ENCODE measurements at regions not wholly inside any gene's neighbourhood (a gene's known extent, or its start where the extent isn't known, plus 50 kb on each side); places are given as distances from the start of the nearest gene placed in this dataset.

GRCh38 chr2:139925903-139926302 lies 1145.7 kb upstream of the NXPH2 start:
- no peak for DNase-seq

DNA sequence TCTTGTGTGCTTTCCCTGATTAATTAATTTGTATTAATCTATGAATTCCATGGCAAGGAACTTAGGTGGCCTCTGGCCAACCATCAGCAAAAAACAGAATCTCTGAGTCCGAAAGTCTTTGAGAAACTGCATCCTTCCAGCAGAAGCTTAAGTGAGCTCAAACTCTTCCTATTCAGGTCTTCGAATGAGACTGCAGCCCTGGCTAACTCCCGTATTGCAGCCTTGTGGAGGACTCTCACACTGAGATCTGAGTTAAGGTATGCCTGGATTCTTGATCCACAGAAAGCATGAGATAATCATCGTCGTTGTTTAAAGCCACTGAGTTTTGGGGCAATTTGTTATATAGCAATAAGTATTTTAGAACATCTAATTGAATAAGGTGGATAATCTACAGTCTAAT lies 1143.9 kb upstream of the NXPH2 start:
- DNase-seq: no peak

- no peak for DNase-seq
These were observed 1138.8 kb upstream of the NXPH2 start for GRCh38 chr2:139918982-139919381.

- no peak for DNase-seq
These were observed 1137.6 kb upstream of the NXPH2 start for GRCh38 chr2:139917690-139918384.

GRCh38 chr2:139916822-139917221 lies 1136.6 kb upstream of the NXPH2 start:
- no peak for DNase-seq

GRCh38 chr2:139911160-139911559 lies 1131.0 kb upstream of the NXPH2 start:
- no peak for DNase-seq

- no peak for DNase-seq
These were observed 1128.9 kb upstream of the NXPH2 start for GRCh38 chr2:139909136-139909535.

GRCh38 chr2:139905624-139906023 lies 1125.4 kb upstream of the NXPH2 start:
- DNase-seq: no peak

GRCh38 chr2:139891636-139892035 lies 1111.4 kb upstream of the NXPH2 start:
- no peak for DNase-seq

GRCh38 chr2:139885921-139886498 lies 1105.8 kb upstream of the NXPH2 start:
- no peak for DNase-seq

DNA sequence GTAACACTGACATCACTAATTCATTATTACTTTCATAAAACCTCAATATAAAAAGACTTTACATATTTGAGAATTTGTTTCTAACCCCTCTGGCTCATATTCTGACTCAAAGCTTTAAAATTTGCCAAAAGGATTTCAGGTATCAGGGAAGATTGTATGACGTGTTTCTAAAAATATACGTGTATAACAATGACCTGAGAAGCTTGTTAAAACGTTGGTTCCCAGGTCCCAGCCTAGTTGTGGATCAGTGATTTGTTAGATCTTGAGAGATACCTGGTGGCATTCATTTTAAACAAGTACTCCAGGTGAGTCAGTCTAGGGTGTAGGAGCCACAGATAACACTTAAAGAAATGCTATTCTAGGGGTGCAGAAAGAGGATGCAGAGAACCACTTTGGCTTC lies 1096.8 kb upstream of the NXPH2 start:
- no peak for DNase-seq

GRCh38 chr2:139876321-139876720 lies 1096.1 kb upstream of the NXPH2 start:
- DNase-seq: no peak

- no peak for DNase-seq
These were observed 1092.3 kb upstream of the NXPH2 start for GRCh38 chr2:139872503-139872902.

- DNase-seq: no peak
These were observed 1091.8 kb upstream of the NXPH2 start for GRCh38 chr2:139872032-139872431.

GRCh38 chr2:139867601-139868226 lies 1087.5 kb upstream of the NXPH2 start:
- no peak for DNase-seq

DNA sequence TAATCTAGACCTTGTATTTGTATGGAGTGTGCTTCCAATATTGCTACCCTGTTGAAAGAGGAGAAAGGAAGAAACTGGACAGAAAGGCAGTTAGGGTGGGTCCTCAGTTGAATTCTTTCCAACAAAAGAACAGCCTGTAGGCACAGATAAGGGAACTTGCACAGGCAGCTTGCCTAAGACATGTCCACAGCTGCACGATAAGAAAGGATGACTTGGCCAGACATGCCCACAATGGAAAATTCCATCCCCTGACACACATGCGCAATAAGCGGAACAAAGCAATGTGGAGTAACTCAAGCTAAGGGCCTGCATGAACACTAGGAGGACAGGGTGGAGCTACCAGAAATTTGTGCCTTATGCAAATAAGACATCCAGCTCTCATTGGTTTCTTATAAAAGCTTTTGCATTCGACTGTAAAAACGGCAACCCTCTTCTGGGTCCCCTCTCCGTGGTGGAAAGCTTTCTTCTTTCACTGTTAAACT lies 1084.7 kb upstream of the NXPH2 start:
- DNase-seq: no peak

DNA sequence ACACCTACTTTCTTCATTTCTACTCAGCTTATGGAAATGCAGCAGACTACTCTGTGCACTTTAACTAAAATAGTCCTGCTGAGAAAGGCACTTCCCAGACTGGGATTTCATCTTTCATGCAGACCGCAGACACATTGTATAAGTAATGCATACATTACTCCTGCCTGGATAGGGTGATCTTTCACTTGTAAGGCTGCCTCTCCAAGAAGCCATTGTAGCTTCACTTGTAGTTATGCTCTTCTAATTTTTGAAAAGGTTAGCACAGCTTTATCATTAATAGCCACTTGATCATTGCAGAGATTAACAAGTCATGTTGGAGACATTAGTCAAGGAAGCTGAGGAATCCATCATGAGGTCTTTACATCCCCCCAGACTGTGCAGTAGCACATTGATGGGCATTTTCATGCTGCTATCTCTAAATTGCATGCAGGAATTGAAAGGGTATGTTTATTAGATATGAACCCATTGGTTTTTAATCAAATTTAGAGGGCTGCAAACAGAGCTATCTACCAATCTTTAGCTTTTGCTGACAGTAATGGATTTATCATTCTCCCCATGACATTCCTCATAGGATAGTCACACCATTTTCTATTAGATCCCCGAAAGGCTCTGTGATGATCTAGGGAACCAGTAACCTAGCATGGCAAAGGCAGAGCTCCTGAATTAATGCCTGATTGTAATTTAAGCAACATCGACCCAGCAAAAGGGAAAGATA lies 1074.7 kb upstream of the NXPH2 start:
- no peak for DNase-seq

GRCh38 chr2:139850254-139850890 lies 1070.2 kb upstream of the NXPH2 start:
- DNase-seq: no peak

DNA sequence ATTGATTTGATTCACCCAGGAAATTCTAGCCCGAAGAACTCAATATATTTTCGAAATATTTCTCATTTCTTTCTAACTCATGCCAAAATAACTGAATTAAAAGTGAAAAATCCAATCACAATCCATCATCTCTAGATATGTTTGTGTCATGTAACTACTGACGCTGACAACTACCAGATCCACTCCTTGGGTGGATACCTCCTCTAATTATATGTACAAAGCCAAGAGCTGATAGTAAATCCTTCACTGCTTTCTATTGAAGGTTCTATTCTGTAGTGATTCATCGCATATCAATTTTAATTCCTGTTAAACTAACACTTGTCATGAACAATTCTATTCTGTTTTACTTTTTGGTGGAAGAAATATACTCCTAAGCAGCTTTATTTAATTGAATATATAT lies 1056.6 kb upstream of the NXPH2 start:
- DNase-seq: no peak

DNA sequence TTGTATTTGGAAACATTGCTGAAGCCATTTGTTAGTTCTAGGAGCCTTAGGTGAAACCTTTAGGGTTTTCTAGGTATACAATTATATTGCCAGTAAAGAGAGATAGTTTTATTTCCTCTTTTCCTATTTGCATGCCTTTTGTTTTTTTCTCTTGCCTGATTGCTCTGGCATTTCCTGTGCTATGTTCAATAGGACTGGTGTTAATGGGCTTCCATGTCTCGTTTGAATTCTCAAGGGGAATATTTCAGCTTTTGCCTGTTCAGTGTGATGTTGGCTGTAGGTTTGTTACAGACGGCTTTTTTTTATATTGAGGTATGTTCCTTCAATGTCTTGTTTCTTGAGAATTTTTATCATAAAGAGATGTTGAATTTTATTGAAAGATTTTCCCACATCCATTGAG lies 1054.9 kb upstream of the NXPH2 start:
- no peak for DNase-seq

GRCh38 chr2:139828011-139828410 lies 1047.8 kb upstream of the NXPH2 start:
- DNase-seq: no peak

GRCh38 chr2:139825726-139826125 lies 1045.5 kb upstream of the NXPH2 start:
- no peak for DNase-seq

GRCh38 chr2:139819273-139819796 lies 1039.1 kb upstream of the NXPH2 start:
- DNase-seq: no peak
